HFFc6 (cell line): ENCODE measurements at regions not wholly inside any gene's neighbourhood (a gene's known extent, or its start where the extent isn't known, plus 50 kb on each side); places are given as distances from the start of the nearest gene placed in this dataset.

ENCODE experiments used
- DNase-seq: peaks from one replicate; pipeline ENCODE4 v3.0.0-alpha.2; 2018
- H3K27ac Mint-ChIP-seq: 2 replicates; pipeline ENCODE4 v1.8.0; 2020; ENCODE audit warnings: mild to moderate bottlenecking, mixed read lengths
- H3K27me3 Mint-ChIP-seq: 2 replicates; pipeline ENCODE4 v1.8.0; 2021; ENCODE audit warnings: mild to moderate bottlenecking, moderate library complexity, mixed read lengths; ENCODE audit not compliant: insufficient read depth
- H3K36me3 Mint-ChIP-seq: 2 replicates; pipeline ENCODE4 v1.8.0; 2021; ENCODE audit warnings: low read depth, mixed read lengths
- H3K4me1 Mint-ChIP-seq: 2 replicates; pipeline ENCODE4 v1.8.0; 2020; ENCODE audit warnings: low read depth, mixed read lengths
- H3K4me3 Mint-ChIP-seq: 2 replicates; pipeline ENCODE4 v1.8.0; 2020; ENCODE audit warnings: mild to moderate bottlenecking, moderate library complexity, mixed read lengths
- H3K9me3 Mint-ChIP-seq: 2 replicates; pipeline ENCODE4 v1.8.0; 2020; ENCODE audit warnings: mild to moderate bottlenecking, mixed read lengths
- CTCF ChIP-seq: fragments of 200-600 bp; sonication (generic); IDR thresholded peaks from 2 replicates; pipeline ENCODE4 v1.5.0; 2021; ENCODE audit warnings: antibody characterized with exemption, mild to moderate bottlenecking

GRCh38 chr10:78302739-78302988, 269.0 kb downstream of the RPS24 start:
- H3K4me1 Mint-ChIP-seq, result peaks cover 36% of the 10 kb centered on the region
- DNase-seq, result no peak
- H3K4me3 Mint-ChIP-seq, result peak overlapping the region; percentile 91
- no peak for TF ChIP-seq CTCF
- peaks cover 12% of the 10 kb centered on the region for H3K36me3 Mint-ChIP-seq
- H3K27ac Mint-ChIP-seq, result peak overlapping the region; percentile 88
- H3K27me3 Mint-ChIP-seq, result no peaks in the 10 kb centered on the region
- peaks cover 7% of the 10 kb centered on the region for H3K9me3 Mint-ChIP-seq

GRCh38 chr10:78302989-78303854, 269.6 kb downstream of the RPS24 start:
- Mint-ChIP-seq H3K27ac (peak overlapping the region; percentile 88), H3K4me3 (peak overlapping the region; percentile 91), H3K9me3 (peaks cover 7% of the 10 kb centered on the region), H3K27me3 (no peaks in the 10 kb centered on the region), H3K36me3 (peaks cover 12% of the 10 kb centered on the region), H3K4me1 (peaks cover 36% of the 10 kb centered on the region)
- peak; percentile 88 for DNase-seq
- peak; percentile 83 for TF ChIP-seq CTCF

- Mint-ChIP-seq H3K27ac (no peak overlapping the region), H3K27me3 (no peaks in the 10 kb centered on the region), H3K9me3 (peaks cover 7% of the 10 kb centered on the region), H3K4me3 (no peak overlapping the region; the same call in 1 of the 2 replicates), H3K4me1 (peaks cover 36% of the 10 kb centered on the region), H3K36me3 (peaks cover 12% of the 10 kb centered on the region)
- DNase-seq, result no peak
- no peak for TF ChIP-seq CTCF
Observed at GRCh38 chr10:78304091-78305045, 270.7 kb downstream of the RPS24 start.

GRCh38 chr10:78305311-78305710, 271.6 kb downstream of the RPS24 start:
- H3K4me3 Mint-ChIP-seq, result no peak overlapping the region
- no peak overlapping the region for H3K27ac Mint-ChIP-seq
- peaks cover 36% of the 10 kb centered on the region for H3K4me1 Mint-ChIP-seq
- H3K27me3 Mint-ChIP-seq, result no peaks in the 10 kb centered on the region
- peaks cover 5% of the 10 kb centered on the region for H3K36me3 Mint-ChIP-seq
- no peak for DNase-seq
- H3K9me3 Mint-ChIP-seq, result 0 out of 2 replicates have a peak, but pooled peaks cover under 1% of the 10 kb centered on the region
- no peak for TF ChIP-seq CTCF

- no peak overlapping the region; the same call in 1 of the 2 replicates for H3K27ac Mint-ChIP-seq
- H3K4me3 Mint-ChIP-seq, result no peak overlapping the region; the same call in 1 of the 2 replicates
- no peak for TF ChIP-seq CTCF
- H3K36me3 Mint-ChIP-seq, result no peaks in the 10 kb centered on the region
- H3K27me3 Mint-ChIP-seq, result no peaks in the 10 kb centered on the region
- peaks cover 43% of the 10 kb centered on the region for H3K4me1 Mint-ChIP-seq
- H3K9me3 Mint-ChIP-seq, result no peaks in the 10 kb centered on the region
- no peak for DNase-seq
Observed at GRCh38 chr10:78306358-78306757, 272.7 kb downstream of the RPS24 start.
